ENCODE measurements at regions not wholly inside any gene's neighbourhood (a gene's known extent, or its start where the extent isn't known, plus 50 kb on each side); places are given as distances from the start of the nearest gene placed in this dataset.

DNA sequence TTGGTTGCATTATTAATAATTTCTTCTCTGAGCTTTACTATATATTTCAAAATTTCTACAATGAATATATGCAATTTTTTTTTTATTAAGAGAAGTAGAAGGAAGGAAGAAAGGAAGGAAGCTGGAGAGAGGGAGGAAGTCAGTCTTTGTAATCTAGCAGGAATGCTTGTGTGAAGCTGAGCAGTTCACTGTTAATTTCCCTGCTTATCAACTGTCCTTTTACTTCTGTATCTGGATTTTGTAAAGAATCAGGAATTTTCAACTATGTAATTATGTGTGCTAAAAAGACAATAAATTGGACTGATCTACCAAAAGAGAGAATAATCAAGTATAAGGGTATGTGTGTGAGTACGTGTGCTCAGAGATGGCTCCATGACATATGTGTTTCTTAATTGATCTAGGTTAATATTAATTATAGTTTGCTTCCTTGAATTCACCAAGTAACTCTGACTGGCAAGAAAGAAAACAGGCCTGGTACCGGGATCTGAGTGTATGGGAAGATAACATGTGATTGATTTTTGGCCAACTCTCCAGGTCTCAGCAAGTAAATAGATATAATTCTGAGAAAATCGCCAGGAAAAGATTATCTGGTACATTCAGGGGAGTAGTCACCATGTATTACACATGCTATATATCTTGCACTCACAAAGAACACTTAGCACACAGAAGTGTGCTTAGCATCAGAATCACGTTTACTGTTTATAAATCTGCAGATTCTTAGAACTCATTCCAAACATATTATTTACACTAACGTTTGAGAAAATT is 1758.8 kb upstream of the WWC1 start:
- no peak for TF ChIP-seq POLR2A (IDR thresholded peaks at IDR 0.05)
- no peak for TF ChIP-seq CTCF (IDR thresholded peaks at IDR 0.05)

Data from thyroid gland (tissue), 4 donors.